ENCODE measurements at regions not wholly inside any gene's neighbourhood (a gene's known extent, or its start where the extent isn't known, plus 50 kb on each side); places are given as distances from the start of the nearest gene placed in this dataset.

DNA sequence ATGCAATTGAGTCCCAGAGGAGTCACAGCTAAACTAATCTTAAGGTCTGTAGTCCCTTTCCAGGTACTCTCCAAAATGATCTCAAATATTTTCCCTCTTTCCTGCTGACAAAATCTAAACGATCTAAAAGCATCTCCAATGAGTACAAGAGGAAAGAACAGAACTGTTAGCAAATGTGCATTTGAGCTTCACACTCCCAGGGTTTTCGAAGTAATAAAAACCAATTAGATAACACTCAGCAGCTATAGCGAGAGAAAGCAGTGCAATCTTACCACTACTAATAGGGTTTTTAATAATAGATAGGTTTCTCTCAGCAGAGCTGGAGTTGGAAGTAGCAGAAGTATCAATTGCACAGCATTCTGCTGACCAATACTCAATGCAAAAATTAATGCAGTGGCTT is 995.4 kb downstream of the TUSC7 start:
- TF ChIP-seq, protein P1, sequence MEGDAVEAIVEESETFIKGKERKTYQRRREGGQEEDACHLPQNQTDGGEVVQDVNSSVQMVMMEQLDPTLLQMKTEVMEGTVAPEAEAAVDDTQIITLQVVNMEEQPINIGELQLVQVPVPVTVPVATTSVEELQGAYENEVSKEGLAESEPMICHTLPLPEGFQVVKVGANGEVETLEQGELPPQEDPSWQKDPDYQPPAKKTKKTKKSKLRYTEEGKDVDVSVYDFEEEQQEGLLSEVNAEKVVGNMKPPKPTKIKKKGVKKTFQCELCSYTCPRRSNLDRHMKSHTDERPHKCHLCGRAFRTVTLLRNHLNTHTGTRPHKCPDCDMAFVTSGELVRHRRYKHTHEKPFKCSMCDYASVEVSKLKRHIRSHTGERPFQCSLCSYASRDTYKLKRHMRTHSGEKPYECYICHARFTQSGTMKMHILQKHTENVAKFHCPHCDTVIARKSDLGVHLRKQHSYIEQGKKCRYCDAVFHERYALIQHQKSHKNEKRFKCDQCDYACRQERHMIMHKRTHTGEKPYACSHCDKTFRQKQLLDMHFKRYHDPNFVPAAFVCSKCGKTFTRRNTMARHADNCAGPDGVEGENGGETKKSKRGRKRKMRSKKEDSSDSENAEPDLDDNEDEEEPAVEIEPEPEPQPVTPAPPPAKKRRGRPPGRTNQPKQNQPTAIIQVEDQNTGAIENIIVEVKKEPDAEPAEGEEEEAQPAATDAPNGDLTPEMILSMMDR (IDR thresholded peaks at IDR 0.05): no peak
- TF ChIP-seq POLR2A (IDR thresholded peaks at IDR 0.05): no peak

Data from Peyer's patch (tissue), 4 donors.